Stimulated activated CD4-positive, alpha-beta T cell treated with anti-CD3 and anti-CD28 coated beads, TNF-alpha, amount 100 ng/mL, for 4 hours (primary cell): ENCODE measurements at regions not wholly inside any gene's neighbourhood (a gene's known extent, or its start where the extent isn't known, plus 50 kb on each side); places are given as distances from the start of the nearest gene placed in this dataset.

Source experiments
- DNase-seq, 3 experiments: peaks; one replicate each; pipeline ENCODE4 v3.0.0-alpha.2; 2020; ENCODE audit warnings: low read depth in 3 of 3

DNA sequence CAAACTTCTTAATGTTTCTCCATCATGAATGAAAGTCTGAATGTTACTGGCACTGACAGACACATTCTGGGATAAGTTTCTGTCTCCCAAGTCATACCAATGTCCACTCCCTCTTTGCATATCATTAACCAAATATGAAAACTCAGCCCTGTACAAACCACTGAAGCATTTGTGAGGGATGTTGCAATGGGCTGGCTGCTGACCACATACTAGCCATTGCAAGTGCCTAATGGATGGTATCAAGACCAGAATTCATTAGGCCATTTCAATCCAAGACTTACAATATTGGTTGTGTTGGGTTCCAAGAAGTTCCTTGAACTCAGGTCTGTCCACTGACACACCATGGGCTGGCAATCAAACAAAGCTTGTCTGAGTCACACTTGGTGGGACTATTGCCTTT lies 73.8 kb downstream of the CBLN2 start:
- DNase-seq, result no peak

GRCh38 chr18:72468021-72468710 lies 76.0 kb downstream of the CBLN2 start:
- no peak for DNase-seq

DNA sequence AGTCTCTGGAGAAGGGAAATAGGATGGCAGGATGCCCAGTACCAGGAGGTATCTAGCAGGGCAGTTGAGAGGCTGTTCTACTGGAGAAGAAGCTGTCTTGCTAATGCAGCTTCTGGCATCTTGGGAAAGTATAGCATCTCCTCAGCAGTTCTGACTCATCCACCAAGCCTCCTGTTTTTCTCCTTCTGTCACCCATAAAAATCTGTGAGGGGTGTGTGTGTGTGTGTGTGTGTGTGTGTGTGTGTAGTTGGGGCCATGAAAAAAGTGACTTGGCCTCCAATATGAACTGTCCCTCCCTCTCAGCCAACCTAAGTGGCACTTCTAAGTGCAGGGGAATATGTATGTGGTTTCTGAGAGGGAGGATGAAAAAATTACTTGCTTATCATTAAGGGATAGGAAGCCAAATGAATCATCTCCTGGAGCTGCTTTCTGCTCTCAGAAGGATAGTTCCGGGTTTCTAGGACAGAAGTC lies 83.9 kb downstream of the CBLN2 start:
- no peak for DNase-seq

GRCh38 chr18:72458271-72458670 lies 85.9 kb downstream of the CBLN2 start:
- DNase-seq, result no peak

GRCh38 chr18:72456802-72457201 lies 87.3 kb downstream of the CBLN2 start:
- no peak for DNase-seq

DNA sequence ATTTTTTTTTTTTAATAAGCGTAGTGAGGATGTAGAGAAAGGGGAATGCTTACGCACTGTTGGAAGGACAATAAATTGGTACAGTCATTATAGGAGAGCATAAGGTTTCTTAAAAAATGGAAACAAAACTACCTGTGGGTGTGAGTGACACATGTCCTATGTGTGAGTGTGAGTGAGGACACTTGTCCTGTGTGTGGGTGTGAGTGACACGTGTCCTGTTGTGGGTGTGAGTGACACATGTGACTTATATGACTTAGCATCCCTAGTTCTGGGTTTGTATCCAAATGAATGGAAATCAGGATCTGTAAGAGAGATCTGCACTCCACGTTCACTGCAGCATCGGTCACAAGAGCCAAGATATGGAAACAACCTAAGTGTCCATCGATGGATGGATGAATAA lies 91.8 kb downstream of the CBLN2 start:
- no peak for DNase-seq

- no peak for DNase-seq
Observed at GRCh38 chr18:72444798-72445155, 99.4 kb downstream of the CBLN2 start.

- DNase-seq, result no peak
Observed at GRCh38 chr18:72444111-72444797, 99.9 kb downstream of the CBLN2 start.

DNA sequence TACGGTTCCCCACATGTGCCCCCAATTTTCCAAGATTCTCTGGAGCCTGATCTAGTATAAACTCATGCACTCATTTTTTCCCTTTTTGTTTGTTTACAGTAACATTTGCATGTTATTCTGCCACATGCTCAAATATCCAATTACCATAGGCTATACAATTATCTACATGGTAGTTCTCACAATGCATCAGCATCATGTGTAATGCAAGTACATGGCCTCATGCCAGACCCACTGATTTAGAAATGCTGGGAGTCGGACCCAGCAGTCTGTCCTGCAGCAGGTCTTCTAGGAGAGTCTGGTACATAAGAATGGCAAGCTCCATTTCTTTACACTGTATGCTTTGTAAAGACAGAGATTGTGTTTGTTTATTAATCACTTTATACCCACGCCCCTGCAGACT lies 107.7 kb downstream of the CBLN2 start:
- DNase-seq, result no peak

DNA sequence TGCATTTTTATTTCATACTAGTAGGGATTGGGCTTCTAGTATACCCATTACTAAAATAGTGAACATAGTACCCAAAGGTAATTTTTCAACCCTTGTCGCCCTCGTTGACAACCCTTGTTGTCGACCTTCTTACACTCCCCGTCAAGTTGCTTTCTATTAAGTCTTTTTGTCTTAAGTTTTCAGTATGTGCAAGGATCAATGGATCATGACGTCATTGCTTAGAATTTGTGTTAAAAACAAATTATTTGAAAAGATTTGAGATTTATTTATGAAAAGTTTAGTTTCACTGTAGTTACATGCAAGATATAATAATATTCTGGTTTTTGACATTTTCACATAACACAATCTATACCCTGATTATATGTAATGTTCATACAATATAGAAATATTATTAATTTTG lies 110.4 kb downstream of the CBLN2 start:
- DNase-seq, result no peak

- no peak for DNase-seq
Observed at GRCh38 chr18:72427721-72428120, 116.4 kb downstream of the CBLN2 start.

DNA sequence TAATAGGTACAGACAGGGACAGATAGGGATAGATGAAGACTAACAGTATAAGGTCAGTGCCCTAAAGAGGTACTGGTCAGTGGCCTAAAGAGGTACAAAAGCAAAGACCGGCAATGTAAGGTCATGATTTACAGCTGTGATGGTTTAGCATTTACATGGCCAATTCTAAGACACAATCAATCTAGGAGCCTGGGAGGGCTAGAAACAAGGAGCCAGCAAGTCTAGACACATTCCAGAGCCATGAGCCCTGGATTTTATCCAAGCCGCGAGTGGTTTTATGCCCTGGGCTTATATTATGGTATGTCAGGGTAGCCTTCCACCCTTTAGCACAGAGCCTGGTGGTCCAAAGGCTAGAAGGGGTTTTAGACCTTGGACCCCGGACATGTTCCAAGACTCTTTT lies 124.2 kb downstream of the CBLN2 start:
- DNase-seq, result no peak

DNA sequence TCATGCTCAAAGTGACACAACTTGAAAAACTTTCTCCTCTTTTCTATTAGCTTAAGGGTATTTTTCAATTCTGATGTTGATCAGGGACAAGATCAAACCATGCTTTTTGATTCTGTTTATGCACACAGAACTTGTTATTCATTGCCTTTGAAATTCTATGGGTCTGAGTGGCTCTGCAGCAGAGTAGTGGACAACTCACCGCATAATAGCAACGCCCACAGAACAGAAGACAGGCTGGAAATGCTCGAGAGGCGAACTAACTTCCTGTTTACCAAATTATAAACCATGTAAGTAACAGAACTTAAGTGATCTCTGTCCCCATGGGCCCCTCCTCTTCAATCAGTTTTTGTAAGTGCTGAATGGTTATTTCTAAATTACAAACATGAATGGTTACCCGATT lies 131.2 kb downstream of the CBLN2 start:
- no peak for DNase-seq

GRCh38 chr18:72411261-72411660 lies 132.9 kb downstream of the CBLN2 start:
- no peak for DNase-seq

GRCh38 chr18:72410399-72410798 lies 133.7 kb downstream of the CBLN2 start:
- DNase-seq, result no peak

DNA sequence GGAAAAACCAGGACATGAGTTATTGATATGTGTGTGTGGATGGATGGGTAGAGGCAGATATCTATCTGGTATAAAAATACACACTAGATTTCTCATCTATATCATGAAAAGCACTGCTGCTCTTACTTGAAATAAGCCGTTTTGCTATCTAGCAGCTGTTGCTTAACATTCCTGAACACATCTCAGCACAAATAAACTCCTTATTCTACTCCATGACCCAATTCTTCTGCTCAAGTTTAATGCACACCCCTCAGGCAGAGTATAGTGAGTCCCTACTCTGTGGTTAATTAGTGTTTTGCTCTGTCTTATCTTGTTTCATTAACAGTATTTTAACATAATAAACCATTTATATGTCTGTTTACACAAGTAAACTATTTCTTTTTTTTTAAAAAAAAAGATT lies 134.2 kb downstream of the CBLN2 start:
- DNase-seq, result no peak

DNA sequence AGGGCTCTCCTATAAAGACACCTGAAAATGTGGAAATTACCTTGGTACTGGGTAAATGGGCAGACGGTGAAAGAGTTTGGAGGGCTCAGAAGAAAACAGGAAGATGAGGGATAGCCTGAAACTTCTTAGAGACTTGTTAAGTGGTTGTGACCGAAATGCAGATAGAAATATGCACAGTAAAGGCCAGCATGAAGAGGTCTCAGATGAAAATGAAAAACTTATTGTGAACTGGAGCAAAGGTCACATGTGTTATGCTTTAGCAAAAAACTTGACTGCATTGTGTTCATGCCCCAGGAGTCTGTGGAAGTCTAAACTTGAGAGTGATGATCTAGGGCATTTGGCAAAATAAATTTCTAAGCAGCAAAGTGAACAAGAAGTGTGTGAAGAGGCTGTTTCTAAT lies 137.1 kb downstream of the CBLN2 start:
- DNase-seq, result no peak

DNA sequence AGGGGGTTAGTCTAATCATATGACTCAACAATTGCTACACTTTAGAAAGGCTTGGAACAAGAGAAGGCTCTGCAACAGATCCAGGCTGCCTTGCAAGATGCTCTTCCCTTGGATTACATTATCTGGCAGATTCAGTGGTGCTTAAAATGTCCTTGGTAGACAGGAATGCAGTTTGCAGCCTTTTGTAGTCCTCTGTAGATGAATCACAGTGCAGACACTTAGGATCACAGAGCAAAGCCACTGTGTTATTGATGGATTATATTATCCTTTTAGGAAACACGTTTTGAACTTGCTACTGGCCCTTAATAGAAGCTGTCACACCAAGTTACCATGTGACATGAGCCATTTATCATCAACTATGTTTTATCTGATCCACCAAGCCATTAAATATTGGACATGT lies 152.2 kb downstream of the CBLN2 start:
- no peak for DNase-seq

DNA sequence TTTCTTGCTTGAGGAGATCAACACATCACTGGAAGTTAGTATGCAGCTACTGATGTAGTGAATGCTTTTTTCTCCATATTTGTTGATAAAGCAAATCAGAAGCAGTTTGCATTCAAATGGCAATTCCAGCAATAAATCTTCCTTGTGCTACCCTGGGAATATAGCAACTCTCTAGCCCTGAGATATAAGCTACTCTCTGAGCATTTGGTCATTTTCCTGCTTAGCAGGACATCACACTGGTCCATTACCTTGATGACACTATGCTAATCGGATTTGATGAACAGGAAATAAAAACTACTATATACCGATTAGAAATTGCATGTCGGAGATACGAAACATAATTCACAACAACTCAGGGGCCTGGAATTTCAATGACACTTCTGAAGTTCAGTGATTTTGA lies 152.7 kb downstream of the CBLN2 start:
- no peak for DNase-seq

GRCh38 chr18:72378016-72378415 lies 166.1 kb downstream of the CBLN2 start:
- DNase-seq, result no peak

- DNase-seq, result no peak
Observed at GRCh38 chr18:72376256-72376655, 167.9 kb downstream of the CBLN2 start.

- DNase-seq, result no peak
Observed at GRCh38 chr18:72375618-72376017, 168.5 kb downstream of the CBLN2 start.

- no peak for DNase-seq
Observed at GRCh38 chr18:72372076-72372475, 172.1 kb downstream of the CBLN2 start.

DNA sequence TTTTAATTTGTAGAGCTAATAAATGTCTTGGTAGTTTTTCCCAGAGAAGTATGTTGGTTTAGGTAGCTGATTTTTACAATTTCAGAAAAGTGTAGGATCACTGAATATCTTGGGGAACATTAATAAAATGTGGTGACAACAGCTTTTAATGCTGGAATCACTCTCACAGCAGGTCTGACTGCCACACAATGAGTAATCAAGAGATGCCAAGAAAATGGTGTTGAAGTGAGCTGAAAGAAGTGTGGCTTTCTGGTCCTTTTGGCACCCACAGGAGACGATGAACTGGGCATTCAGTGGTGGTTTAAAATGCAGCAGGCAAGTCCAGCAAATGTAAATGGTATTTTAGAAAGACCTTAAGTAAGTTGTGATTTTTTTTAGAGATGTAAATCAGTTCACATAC lies 175.8 kb downstream of the CBLN2 start:
- no peak for DNase-seq
